ENCODE measurements at regions not wholly inside any gene's neighbourhood (a gene's known extent, or its start where the extent isn't known, plus 50 kb on each side); places are given as distances from the start of the nearest gene placed in this dataset.

DNA sequence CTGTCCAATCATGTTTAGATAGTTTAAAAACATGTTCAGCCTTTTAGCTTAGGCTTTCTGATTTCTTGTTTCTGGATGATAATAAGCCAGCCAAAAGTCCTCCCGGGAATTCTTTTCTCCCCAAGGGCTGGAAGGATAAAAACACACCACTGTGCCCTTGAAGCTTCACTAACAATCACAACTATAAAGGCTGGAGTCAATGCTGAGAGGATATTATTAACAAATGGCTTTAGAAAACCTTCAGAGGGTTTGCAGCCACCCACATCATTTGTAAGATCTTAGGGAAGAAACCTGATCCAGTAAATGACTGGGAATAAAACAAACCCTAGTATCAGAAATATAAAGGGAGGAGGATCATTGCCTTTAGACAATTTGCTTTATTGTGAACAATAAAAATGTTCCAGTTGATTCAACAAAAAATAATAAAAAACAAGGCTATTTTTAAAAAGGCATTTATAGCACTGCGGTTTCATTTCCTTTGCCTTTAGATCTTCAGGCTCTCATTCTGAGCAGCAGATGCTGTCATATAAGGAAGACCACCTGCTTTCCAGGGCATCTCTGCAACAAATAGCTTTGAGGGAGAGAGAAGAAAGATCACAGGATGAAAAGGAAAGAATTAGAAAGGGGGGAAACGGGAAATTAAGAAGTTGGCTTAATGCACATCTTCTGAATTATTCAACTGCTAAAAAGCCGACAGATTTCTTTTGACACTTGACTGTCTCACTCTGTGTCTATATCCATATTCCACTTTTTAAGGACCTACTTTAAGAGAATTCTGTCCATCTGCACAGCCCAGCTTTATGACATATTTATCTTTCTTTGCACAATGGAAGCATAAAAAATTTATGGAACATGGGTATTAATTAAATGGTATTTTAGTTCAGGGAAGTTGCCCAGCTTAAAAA, 277.2 kb upstream of the SLC24A2 start:
- H3K36me3 ChIP-seq, result no peaks in the 10 kb centered on the region
- H3K4me3 ChIP-seq, result no peak overlapping the region
- no peak overlapping the region for H3K27ac ChIP-seq
- H3K27me3 ChIP-seq, result no peaks in the 10 kb centered on the region
- TF ChIP-seq, protein P1, sequence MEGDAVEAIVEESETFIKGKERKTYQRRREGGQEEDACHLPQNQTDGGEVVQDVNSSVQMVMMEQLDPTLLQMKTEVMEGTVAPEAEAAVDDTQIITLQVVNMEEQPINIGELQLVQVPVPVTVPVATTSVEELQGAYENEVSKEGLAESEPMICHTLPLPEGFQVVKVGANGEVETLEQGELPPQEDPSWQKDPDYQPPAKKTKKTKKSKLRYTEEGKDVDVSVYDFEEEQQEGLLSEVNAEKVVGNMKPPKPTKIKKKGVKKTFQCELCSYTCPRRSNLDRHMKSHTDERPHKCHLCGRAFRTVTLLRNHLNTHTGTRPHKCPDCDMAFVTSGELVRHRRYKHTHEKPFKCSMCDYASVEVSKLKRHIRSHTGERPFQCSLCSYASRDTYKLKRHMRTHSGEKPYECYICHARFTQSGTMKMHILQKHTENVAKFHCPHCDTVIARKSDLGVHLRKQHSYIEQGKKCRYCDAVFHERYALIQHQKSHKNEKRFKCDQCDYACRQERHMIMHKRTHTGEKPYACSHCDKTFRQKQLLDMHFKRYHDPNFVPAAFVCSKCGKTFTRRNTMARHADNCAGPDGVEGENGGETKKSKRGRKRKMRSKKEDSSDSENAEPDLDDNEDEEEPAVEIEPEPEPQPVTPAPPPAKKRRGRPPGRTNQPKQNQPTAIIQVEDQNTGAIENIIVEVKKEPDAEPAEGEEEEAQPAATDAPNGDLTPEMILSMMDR (IDR thresholded peaks at IDR 0.05 in 4 of 5, conservative IDR thresholded peaks at IDR 0.05 in 1 of 5), result no peak
- no peak for TF ChIP-seq POLR2A (IDR thresholded peaks at IDR 0.05)
- H3K4me1 ChIP-seq, result no peaks in the 10 kb centered on the region
- DNase-seq (no peak), ATAC-seq (no peak)
- intact Hi-C loops (cut with DNase I; ENCODE audit: low total_unique reads), result no loop called here
- in situ Hi-C loops (cut with MboI; ENCODE audit: low sequenced_read_pairs in 4 of 4), result loop anchor here in 1 of 4 donors (25.0 kb wide), 1 partner anchor 96 kb away; no protein-coding TSS in a partner anchor
- no peaks in the 10 kb centered on the region for H3K9me3 ChIP-seq

DNA sequence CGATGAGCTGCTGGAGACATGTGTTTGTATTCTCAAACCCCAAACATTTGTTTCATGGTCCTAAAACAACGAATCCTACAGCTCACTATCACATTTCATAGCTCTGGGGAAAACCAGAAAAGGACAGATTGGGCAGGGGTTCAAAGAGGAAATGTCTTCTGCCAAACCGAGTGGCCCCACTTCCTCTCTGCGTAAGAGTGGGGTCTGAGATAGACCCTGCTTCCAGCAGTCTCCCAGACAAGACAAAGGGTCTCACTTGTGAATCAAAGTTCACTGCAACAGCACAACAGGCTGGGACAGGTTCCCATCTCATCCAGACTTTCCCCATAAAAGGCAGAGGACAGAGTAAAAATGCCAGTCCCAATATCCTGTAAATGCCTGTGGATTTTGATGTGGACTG, 276.2 kb upstream of the SLC24A2 start:
- Histone ChIP-seq H3K9me3 (no peaks in the 10 kb centered on the region), H3K27me3 (no peaks in the 10 kb centered on the region), H3K4me3 (no peak overlapping the region), H3K36me3 (no peaks in the 10 kb centered on the region), H3K4me1 (no peaks in the 10 kb centered on the region), H3K27ac (no peak overlapping the region)
- in situ Hi-C loops (cut with MboI; ENCODE audit: low sequenced_read_pairs in 4 of 4) (loop anchor here in 1 of 4 donors (25.0 kb wide), 1 partner anchor 97 kb away; no protein-coding TSS in a partner anchor), intact Hi-C loops (cut with DNase I; ENCODE audit: low total_unique reads) (no loop called here)
- ATAC-seq, result no peak
- no peak for DNase-seq
- TF ChIP-seq POLR2A (IDR thresholded peaks at IDR 0.05), result no peak
- TF ChIP-seq, protein P1 (IDR thresholded peaks at IDR 0.05 in 4 of 5, conservative IDR thresholded peaks at IDR 0.05 in 1 of 5), result no peak

DNA sequence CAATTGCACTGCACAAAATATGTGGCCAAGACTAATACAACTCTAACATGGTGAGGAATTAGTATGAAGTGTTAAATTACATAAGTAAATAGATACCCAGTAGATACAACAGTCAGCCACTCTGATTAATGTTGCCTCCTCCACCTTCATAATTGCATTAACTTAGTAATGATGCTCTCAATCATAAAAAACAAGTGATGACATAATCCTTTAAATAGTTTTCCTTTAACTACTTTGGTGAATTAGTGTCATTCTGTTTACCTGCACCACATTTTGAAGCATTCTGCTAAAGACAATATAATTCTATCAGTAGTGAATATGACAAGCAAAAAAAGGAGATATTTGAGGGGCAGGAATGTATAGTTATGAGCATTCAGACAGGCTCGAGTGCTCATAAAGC, 265.9 kb upstream of the SLC24A2 start:
- Histone ChIP-seq H3K9me3 (no peaks in the 10 kb centered on the region), H3K4me3 (no peak overlapping the region), H3K4me1 (no peaks in the 10 kb centered on the region), H3K36me3 (no peaks in the 10 kb centered on the region), H3K27ac (no peak overlapping the region), H3K27me3 (no peaks in the 10 kb centered on the region)
- ATAC-seq (no peak), DNase-seq (no peak)
- in situ Hi-C loops (cut with MboI; ENCODE audit: low sequenced_read_pairs in 4 of 4), result loop anchor here in 1 of 4 donors (25.0 kb wide), 1 partner anchor 108 kb away; no protein-coding TSS in a partner anchor
- no peak for TF ChIP-seq POLR2A (IDR thresholded peaks at IDR 0.05)
- TF ChIP-seq, protein P1 (IDR thresholded peaks at IDR 0.05 in 4 of 5, conservative IDR thresholded peaks at IDR 0.05 in 1 of 5), result no peak
- intact Hi-C loops (cut with DNase I; ENCODE audit: low total_unique reads), result no loop called here

DNA sequence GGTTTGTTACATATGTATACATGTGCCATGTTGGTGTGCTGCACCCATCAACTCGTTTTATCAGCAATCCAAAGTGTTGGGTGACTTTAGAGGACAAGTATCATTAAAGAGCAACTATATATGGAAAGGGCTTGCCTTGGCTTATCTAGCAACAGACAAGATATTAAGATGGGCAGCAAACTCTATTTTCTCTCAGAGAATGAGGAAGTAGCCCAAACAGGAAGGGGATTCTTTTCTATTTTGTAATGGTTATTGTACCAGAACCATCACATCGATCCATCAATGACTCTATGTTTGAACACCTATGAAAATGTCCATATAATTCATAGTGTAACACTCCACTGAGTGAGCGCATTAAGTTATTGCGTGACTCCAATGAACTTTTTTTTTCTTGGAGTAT, 260.1 kb upstream of the SLC24A2 start:
- in situ Hi-C loops (cut with MboI; ENCODE audit: low sequenced_read_pairs in 4 of 4), result loop anchor here in 1 of 4 donors (25.0 kb wide), 1 partner anchor 112 kb away; no protein-coding TSS in a partner anchor

More for the DNA sequence above, 260.1 kb upstream of the SLC24A2 start:
- Histone ChIP-seq H3K27me3 (no peaks in the 10 kb centered on the region), H3K4me1 (no peaks in the 10 kb centered on the region), H3K4me3 (no peak overlapping the region), H3K9me3 (no peaks in the 10 kb centered on the region), H3K27ac (no peak overlapping the region), H3K36me3 (no peaks in the 10 kb centered on the region)
- no peak for TF ChIP-seq POLR2A (IDR thresholded peaks at IDR 0.05)
- TF ChIP-seq, protein P1 (IDR thresholded peaks at IDR 0.05 in 4 of 5, conservative IDR thresholded peaks at IDR 0.05 in 1 of 5), result no peak
- ATAC-seq (no peak), DNase-seq (no peak)
- intact Hi-C loops (cut with DNase I; ENCODE audit: low total_unique reads), result no loop called here
